ENCODE measurements at regions not wholly inside any gene's neighbourhood (a gene's known extent, or its start where the extent isn't known, plus 50 kb on each side); places are given as distances from the start of the nearest gene placed in this dataset.

DNA sequence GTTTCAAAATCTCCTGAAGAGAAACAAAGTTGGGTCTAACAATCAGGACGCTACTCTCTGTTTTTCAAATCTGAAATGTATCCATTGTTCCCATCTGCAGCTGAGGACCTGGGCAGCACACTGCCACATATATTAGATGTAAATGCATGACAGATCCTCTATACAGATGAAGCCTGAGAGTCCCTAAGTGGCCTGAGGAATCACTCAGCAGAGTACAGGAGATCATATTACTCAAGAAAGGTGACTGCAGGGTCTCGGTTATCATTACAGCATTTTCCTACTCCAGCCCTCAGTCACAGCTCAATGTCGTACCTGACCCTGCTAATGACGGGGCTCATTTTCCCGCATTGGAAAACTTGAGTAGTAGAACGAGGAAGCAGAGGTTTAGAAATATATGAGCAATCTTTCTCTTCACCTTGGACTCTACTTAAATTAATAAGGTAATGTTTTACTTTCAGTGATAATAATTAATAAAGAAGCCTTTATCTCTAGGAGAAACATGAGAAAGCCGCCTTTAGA lies 256.2 kb upstream of the IRAK1BP1 start:
- TF ChIP-seq EZH2phosphoT487 (IDR thresholded peaks at IDR 0.05; ENCODE audit: insufficient read depth, low read depth): no peak
- no peak for TF ChIP-seq EZH2 (IDR thresholded peaks at IDR 0.05; ENCODE audit: insufficient read depth, poor library complexity, severe bottlenecking)
